ENCODE measurements at regions not wholly inside any gene's neighbourhood (a gene's known extent, or its start where the extent isn't known, plus 50 kb on each side); places are given as distances from the start of the nearest gene placed in this dataset.

DNA sequence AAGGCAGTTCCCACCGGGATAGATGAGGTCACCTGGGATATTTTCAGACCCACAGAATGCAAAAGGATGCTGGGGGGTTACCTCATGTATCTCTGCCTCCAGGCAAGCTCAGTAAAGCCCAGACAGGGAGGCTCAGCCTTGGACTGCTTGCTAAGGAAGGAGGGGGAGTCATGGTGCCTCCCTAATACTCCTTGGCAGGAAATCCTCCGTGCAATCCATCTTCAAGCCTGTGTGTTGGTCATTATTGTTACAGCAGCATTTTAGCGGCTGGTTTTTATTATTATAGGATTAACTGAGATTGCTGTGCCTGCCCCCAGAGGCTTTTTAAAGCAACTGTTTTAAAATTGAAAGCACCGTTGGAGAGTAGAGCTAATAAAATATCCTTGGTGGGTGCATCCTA is 188.5 kb upstream of the UBL3 start:
- Histone ChIP-seq H3K9me3 (ENCODE audit: insufficient read depth in 2 of 2, low read depth in 1 of 2, low read length in 1 of 2) (no peaks in the 10 kb centered on the region), H2BK120ac (replicated peaks; ENCODE audit: low read depth, low read length) (peak overlapping the region; percentile 2), H2AK5ac (ENCODE audit: low read depth, low read length) (no peak overlapping the region), H3K9ac (replicated peaks in 1 of 4; ENCODE audit: extremely low read depth in 1 of 4, low read depth in 3 of 4, low read length in 3 of 4) (no peak overlapping the region; a peak in 1 of 7 replicates), H2BK20ac (ENCODE audit: low read length) (no peak overlapping the region), H3K27me3 (replicated peaks in 1 of 4; ENCODE audit: control insufficient read depth in 3 of 4, extremely low read depth in 1 of 4, insufficient read depth in 3 of 4, low read length in 3 of 4) (no peaks in the 10 kb centered on the region; a peak in 1 of 7 replicates), H3K23ac (ENCODE audit: insufficient read length) (no peak overlapping the region), H2AFZ (ENCODE audit: low read length) (0 out of 2 replicates have a peak overlapping the region, but pooled peaks have one; percentile 34), H3K4me3 (ENCODE audit: extremely low read depth in 1 of 4, insufficient read depth in 2 of 4, low read depth in 3 of 4, low read length in 4 of 4) (no peak overlapping the region), H3K23me2 (ENCODE audit: low read depth, low read length) (no peaks in the 10 kb centered on the region), H3K14ac (ENCODE audit: insufficient read length) (no peak overlapping the region), H2BK15ac (ENCODE audit: low read length) (no peak overlapping the region), H3K56ac (replicated peaks; ENCODE audit: insufficient read length, low read depth, low read length) (no peak overlapping the region), H2BK12ac (ENCODE audit: low read depth, low read length) (no peak overlapping the region), H2BK5ac (ENCODE audit: low read depth, low read length) (no peak overlapping the region), H4K8ac (ENCODE audit: extremely low read depth, insufficient read depth, low read length) (no peak overlapping the region), H3K18ac (ENCODE audit: extremely low read depth, low read length) (no peak overlapping the region), H4K20me1 (replicated peaks in 1 of 2; ENCODE audit: control insufficient read depth in 1 of 2, insufficient read depth in 2 of 2, low read length in 2 of 2) (no peaks in the 10 kb centered on the region), H3K4me2 (ENCODE audit: insufficient read depth in 1 of 2, low read depth in 2 of 2, low read length in 2 of 2) (no peak overlapping the region), H4K91ac (replicated peaks; ENCODE audit: insufficient read length, low read length) (no peak overlapping the region), H4K5ac (ENCODE audit: insufficient read length, low read depth, low read length) (no peak overlapping the region), H3K4ac (replicated peaks; ENCODE audit: insufficient read length, low read depth, low read length) (no peak overlapping the region), H3K4me1 (replicated peaks in 1 of 4; ENCODE audit: control insufficient read depth in 3 of 4, insufficient read depth in 4 of 4, low read length in 3 of 4) (peaks cover 0 to 7% (median 5%) of the 10 kb centered on the region in 4 experiments; a peak in 4 of 7 replicates), H3K79me2 (ENCODE audit: control insufficient read depth in 1 of 2, insufficient read depth in 2 of 2, low read length in 2 of 2) (no peaks in the 10 kb centered on the region), H3K36me3 (ENCODE audit: control insufficient read depth in 2 of 4, insufficient read depth in 4 of 4, low read length in 3 of 4) (no peaks in the 10 kb centered on the region), H3K27ac (ENCODE audit: low read depth, low read length) (no peak overlapping the region), H3K79me1 (ENCODE audit: low read depth, low read length) (no peaks in the 10 kb centered on the region)
- DNase-seq (ENCODE audit: low read depth in 1 of 2, low spot score in 2 of 2), result no peak
- TF ChIP-seq CREB1 (IDR thresholded peaks at IDR 0.05) (no peak), SIRT6 (IDR thresholded peaks at IDR 0.05; ENCODE audit: low read length) (no peak), CEBPB (IDR thresholded peaks at IDR 0.05; ENCODE audit: low read depth, low read length) (no peak), TBP (IDR thresholded peaks at IDR 0.05; ENCODE audit: low read depth, low read length) (no peak), USF2 (IDR thresholded peaks at IDR 0.05; ENCODE audit: low read length) (no peak), FOSL1 (IDR thresholded peaks at IDR 0.05; ENCODE audit: insufficient read depth, low read depth, low read length) (no peak), ATF2 (IDR thresholded peaks at IDR 0.05; ENCODE audit: low read length) (no peak)
- TF ChIP-seq, protein P1, sequence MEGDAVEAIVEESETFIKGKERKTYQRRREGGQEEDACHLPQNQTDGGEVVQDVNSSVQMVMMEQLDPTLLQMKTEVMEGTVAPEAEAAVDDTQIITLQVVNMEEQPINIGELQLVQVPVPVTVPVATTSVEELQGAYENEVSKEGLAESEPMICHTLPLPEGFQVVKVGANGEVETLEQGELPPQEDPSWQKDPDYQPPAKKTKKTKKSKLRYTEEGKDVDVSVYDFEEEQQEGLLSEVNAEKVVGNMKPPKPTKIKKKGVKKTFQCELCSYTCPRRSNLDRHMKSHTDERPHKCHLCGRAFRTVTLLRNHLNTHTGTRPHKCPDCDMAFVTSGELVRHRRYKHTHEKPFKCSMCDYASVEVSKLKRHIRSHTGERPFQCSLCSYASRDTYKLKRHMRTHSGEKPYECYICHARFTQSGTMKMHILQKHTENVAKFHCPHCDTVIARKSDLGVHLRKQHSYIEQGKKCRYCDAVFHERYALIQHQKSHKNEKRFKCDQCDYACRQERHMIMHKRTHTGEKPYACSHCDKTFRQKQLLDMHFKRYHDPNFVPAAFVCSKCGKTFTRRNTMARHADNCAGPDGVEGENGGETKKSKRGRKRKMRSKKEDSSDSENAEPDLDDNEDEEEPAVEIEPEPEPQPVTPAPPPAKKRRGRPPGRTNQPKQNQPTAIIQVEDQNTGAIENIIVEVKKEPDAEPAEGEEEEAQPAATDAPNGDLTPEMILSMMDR (IDR thresholded peaks at IDR 0.05; ENCODE audit: control extremely low read depth in 1 of 3, insufficient read depth in 1 of 3, low read depth in 1 of 3, low read length in 3 of 3), result no peak
- ChIA-PET POLR2A (ENCODE audit: partially characterized antibody) (interaction anchor here (1.0 to 1.7 kb wide), 3 partner anchors 8 to 72 kb away, joined by 3 to 5 read pairs (median 4); no protein-coding TSS in a partner anchor), CTCF (ENCODE audit: partially characterized antibody) (interaction anchor here (0.7 to 1.7 kb wide), 8 partner anchors 8 to 1071 kb away, joined by 3 to 8 read pairs (median 4); no protein-coding TSS in a partner anchor)
- FAIRE-seq, result no peak
- 82% methylated on average over 4 of the region's 4 CpGs; no CpG with 5 or more reads in 1 of the 2 experiments for WGBS, 2 experiments (ENCODE audit: extremely low coverage in 1 of 2, insufficient coverage in 1 of 2, insufficient read length in 1 of 2, insufficient replicate concordance in 2 of 2, low coverage in 1 of 2, low lambda C conversion rate in 2 of 2, missing lambda C conversion rate in 1 of 2)
